COLO668 (cell line): ENCODE measurements at regions not wholly inside any gene's neighbourhood (a gene's known extent, or its start where the extent isn't known, plus 50 kb on each side); places are given as distances from the start of the nearest gene placed in this dataset.
"Not testable (repeated sequence)": the region's sequence is repeated elsewhere in the genome, so short reads cannot be mapped to it uniquely, and the experiment has no call there.

Experiments used
- DNase-seq: peaks from one replicate; lab custom pipeline; 2025; ENCODE audit not compliant: unreplicated experiment; lab: John Stamatoyannopoulos, UW

DNA sequence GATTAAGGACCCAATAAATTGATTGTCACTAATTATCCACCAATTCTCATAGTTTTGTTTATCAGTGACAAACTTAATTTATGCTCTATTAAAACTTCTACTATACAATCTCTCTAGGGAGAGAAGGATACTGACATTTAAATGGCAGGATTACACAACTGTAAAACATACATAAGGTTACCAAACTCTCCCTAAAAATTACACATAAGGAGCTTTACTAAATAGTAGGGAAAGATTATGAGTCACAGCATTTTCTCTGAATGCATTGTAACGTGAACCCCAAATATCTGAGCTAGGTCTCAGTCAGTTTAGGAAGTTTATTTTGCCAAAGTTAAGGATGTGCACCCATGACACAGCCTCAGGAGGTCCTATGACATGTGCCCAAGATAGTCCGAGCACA lies 2140.6 kb downstream of the NCAM2 start:
- no peak for DNase-seq

DNA sequence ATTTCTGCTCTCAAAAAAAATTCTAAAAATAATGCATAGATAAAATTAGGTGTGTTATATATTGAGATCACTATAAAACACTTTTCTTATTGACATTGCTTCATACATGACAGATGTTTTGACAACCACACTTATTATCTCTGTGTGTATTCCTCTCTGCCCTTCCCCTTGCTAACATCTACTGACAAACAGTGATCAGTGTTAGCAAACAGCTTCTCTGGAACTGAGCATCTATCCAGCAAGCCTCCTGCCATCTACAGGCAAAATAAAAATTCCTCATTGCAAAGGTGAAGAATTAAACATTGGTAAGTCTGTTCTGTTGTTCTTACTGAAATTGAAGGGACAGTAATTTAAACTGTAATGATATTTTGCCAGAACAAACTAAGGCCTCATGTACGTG lies 2153.9 kb downstream of the NCAM2 start:
- DNase-seq: no peak

DNA sequence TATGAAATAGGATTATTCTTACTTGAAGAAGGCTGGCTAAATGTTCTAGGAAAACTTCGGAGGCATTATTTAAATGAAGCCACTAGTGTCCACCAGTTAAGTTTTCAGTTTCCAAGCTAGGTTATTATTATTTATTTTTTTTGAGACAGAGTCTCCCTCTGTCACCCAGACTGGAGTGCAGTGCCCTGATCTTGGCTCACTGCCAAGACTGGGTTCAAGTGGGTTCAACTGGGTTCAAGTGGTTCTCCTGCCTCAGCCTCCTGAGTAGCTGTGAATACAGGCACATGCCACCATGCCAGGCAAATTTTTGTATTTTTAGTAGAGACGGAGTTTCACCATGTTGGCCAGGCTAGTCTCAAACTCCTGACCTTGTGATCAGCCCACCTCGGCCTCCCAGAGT lies 2155.6 kb downstream of the NCAM2 start:
- not testable (repeated sequence) for DNase-seq

DNA sequence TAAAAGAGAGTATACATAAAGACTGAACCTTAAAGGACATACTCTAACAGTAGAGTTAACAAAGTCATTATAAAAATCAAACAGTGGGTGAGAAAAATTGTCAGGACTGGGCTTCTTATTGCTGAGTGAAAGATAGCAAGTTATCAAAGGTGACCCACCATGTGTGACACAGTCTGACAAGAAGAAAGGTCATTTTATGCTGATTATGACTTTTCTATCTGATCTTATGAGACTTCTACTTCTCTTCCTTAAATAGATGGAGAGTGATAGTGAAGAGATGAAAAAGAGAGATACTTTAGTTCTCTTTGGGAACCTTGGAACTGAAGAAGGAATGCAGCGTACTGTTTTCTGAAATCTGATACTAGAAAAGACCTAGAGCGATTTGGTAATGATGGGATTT lies 2157.1 kb downstream of the NCAM2 start:
- DNase-seq: no peak

DNA sequence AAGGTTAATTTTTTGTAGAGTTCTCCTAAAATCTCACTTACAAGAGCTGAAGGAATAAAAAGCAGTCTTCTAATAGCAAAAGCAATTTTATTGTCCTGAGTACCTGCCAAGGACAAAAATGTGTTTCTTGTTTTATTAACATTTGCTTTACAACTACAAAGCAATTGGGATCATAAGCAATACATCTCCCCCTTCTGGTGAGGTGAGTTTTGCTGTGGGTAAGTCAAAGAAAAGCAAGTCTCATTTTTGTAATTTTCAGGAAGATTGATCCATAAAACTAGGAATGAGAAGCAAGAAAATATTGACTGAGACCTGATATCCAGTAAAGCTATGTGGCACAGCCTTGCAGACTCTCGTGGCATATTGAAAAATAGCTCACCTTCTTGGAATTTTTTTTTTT lies 2162.7 kb downstream of the NCAM2 start:
- no peak for DNase-seq

DNA sequence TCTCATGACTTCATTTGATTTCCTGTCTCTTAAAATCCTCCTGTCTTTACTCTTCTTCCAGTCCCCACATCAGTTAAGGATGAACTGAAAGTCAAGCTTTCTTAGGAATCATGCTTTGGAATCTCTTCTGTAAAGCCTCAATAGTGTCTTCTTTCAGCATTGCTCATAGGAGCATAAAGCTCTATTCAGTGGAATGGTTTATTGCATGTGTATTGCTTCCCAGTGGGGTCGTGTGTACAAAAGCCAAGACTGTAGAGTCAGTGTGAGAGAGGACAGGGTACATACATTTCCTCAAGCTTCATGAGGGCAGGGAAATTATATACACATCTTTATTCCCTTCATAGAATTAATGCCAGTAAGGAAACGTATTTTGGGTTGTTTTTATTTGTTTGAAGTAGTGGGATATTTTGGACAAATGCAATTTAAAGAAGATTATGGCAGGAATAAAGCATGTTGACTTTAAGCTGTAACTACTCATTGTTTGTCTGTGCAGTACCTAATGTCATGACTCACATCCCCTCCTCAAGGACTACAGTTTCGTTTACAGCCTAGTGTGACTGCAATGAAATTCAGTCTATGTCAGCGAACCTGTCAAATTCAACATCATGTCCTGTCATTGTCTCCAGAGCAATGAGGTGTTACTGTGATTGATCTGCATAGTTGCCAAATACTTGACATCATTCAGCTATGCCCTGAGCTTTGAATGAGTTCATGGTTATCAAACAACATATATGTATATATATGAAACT lies 2164.2 kb downstream of the NCAM2 start:
- no peak for DNase-seq
